A172 (cell line): ENCODE measurements at regions not wholly inside any gene's neighbourhood (a gene's known extent, or its start where the extent isn't known, plus 50 kb on each side); places are given as distances from the start of the nearest gene placed in this dataset.

Experiments
- DNase-seq: peaks from one replicate; pipeline ENCODE4 v3.0.0-alpha.2; 2015; ENCODE audit warnings: low spot score

GRCh38 chr2:129763190-129763846 is 216.1 kb upstream of the RAB6C start:
- DNase-seq, result no peak

- no peak for DNase-seq
Observed at GRCh38 chr2:129763966-129764365, 215.5 kb upstream of the RAB6C start.

- no peak for DNase-seq
Observed at GRCh38 chr2:129764376-129765325, 214.8 kb upstream of the RAB6C start.

GRCh38 chr2:129765326-129765677 is 214.2 kb upstream of the RAB6C start:
- no peak for DNase-seq

GRCh38 chr2:129765678-129766351 is 213.7 kb upstream of the RAB6C start:
- DNase-seq, result no peak

- DNase-seq, result no peak
Observed at GRCh38 chr2:129766374-129766993, 213.0 kb upstream of the RAB6C start.

GRCh38 chr2:129767346-129768035 is 212.0 kb upstream of the RAB6C start:
- DNase-seq, result no peak

- DNase-seq, result no peak
Observed at GRCh38 chr2:129768036-129768386, 211.5 kb upstream of the RAB6C start.

- DNase-seq, result no peak
Observed at GRCh38 chr2:129768485-129769184, 210.8 kb upstream of the RAB6C start.

- no peak for DNase-seq
Observed at GRCh38 chr2:129769185-129769991, 210.1 kb upstream of the RAB6C start.

- DNase-seq, result no peak
Observed at GRCh38 chr2:129771418-129772189, 207.9 kb upstream of the RAB6C start.

- DNase-seq, result no peak
Observed at GRCh38 chr2:129772190-129772579, 207.3 kb upstream of the RAB6C start.

GRCh38 chr2:129775952-129776653 is 203.4 kb upstream of the RAB6C start:
- no peak for DNase-seq

GRCh38 chr2:129777146-129777545 is 202.3 kb upstream of the RAB6C start:
- no peak for DNase-seq

- no peak for DNase-seq
Observed at GRCh38 chr2:129777762-129778583, 201.5 kb upstream of the RAB6C start.

- no peak for DNase-seq
Observed at GRCh38 chr2:129778584-129778877, 200.9 kb upstream of the RAB6C start.

- no peak for DNase-seq
Observed at GRCh38 chr2:129779783-129780182, 199.7 kb upstream of the RAB6C start.
